Stimulated activated CD4-positive, alpha-beta T cell treated with anti-CD3 and anti-CD28 coated beads, Interleukin-4, amount 100 ng/mL, for 24 hours (primary cell): ENCODE measurements at regions not wholly inside any gene's neighbourhood (a gene's known extent, or its start where the extent isn't known, plus 50 kb on each side); places are given as distances from the start of the nearest gene placed in this dataset.
"Not testable (repeated sequence)": the region's sequence is repeated elsewhere in the genome, so short reads cannot be mapped to it uniquely, and the experiment has no call there.

Experiments used
- DNase-seq: peaks from one replicate; pipeline ENCODE4 v3.0.0-alpha.2; 2020

GRCh38 chr13:52565324-52565723 is 76.9 kb upstream of the HNRNPA1L2 start:
- DNase-seq, result not testable (repeated sequence)

GRCh38 chr13:52569904-52570602 is 72.2 kb upstream of the HNRNPA1L2 start:
- DNase-seq, result peak; percentile 3

GRCh38 chr13:52571163-52571562 is 71.1 kb upstream of the HNRNPA1L2 start:
- DNase-seq, result not testable (repeated sequence)

GRCh38 chr13:52582962-52583361 is 59.3 kb upstream of the HNRNPA1L2 start:
- not testable (repeated sequence) for DNase-seq
